Fibroblast of pulmonary artery (primary cell): ENCODE measurements at regions not wholly inside any gene's neighbourhood (a gene's known extent, or its start where the extent isn't known, plus 50 kb on each side); places are given as distances from the start of the nearest gene placed in this dataset.

ENCODE experiments used
- DNase-seq: peaks from one replicate; pipeline ENCODE4 v3.0.0-alpha.2; 2010; ENCODE audit warnings: low read depth
- H3K4me3 ChIP-seq: replicated peaks from 2 replicates; pipeline ENCODE4 v1.5.1; 2011; ENCODE audit warnings: low read depth, mild to moderate bottlenecking, control low read depth, low read length, moderate library complexity
- TF ChIP-seq, protein P1 (sequence below): IDR thresholded peaks from 2 replicates; pipeline ENCODE4 v1.5.1; 2011; ENCODE audit warnings: mild to moderate bottlenecking, control low read depth, low read length, inconsistent platforms; ENCODE audit errors: missing control alignments

DNA sequence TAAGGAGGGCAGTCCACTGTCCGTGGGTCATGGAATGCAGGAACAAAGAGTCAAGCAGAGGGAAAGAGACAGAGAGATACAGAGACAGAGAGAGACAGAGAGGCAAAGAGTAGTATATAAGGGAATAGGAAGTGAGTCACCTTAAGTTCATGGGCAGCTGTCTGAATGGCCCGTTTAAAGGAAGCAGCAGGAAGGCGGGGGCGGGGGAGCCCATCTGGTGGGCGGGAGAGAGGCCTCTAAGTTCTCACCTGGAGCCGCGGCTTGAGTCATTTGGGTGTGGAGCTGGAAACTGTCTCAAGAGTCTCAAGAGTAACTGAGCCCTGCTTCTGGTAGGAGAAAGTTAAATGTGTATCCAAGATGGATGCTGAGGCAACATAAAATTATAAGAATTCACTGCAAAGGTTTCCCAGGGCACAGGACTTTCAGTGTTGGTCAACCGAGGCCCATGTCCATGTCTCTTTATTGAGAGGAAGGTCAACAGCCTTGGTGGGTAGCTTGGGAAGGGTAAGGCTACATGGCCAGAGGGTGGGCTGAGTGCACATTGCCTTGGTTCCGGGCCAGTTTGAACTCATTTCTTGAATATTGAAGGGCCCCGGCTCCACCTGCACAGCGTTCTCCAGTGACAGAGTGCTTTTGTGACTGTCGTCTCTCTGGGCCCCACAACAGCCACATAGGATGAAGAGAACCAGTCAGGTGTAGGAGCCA lies 85.5 kb upstream of the CACUL1 start:
- no peak overlapping the region for H3K4me3 ChIP-seq
- peak; percentile 35 for DNase-seq
- TF ChIP-seq, protein P1, sequence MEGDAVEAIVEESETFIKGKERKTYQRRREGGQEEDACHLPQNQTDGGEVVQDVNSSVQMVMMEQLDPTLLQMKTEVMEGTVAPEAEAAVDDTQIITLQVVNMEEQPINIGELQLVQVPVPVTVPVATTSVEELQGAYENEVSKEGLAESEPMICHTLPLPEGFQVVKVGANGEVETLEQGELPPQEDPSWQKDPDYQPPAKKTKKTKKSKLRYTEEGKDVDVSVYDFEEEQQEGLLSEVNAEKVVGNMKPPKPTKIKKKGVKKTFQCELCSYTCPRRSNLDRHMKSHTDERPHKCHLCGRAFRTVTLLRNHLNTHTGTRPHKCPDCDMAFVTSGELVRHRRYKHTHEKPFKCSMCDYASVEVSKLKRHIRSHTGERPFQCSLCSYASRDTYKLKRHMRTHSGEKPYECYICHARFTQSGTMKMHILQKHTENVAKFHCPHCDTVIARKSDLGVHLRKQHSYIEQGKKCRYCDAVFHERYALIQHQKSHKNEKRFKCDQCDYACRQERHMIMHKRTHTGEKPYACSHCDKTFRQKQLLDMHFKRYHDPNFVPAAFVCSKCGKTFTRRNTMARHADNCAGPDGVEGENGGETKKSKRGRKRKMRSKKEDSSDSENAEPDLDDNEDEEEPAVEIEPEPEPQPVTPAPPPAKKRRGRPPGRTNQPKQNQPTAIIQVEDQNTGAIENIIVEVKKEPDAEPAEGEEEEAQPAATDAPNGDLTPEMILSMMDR = no peak

DNA sequence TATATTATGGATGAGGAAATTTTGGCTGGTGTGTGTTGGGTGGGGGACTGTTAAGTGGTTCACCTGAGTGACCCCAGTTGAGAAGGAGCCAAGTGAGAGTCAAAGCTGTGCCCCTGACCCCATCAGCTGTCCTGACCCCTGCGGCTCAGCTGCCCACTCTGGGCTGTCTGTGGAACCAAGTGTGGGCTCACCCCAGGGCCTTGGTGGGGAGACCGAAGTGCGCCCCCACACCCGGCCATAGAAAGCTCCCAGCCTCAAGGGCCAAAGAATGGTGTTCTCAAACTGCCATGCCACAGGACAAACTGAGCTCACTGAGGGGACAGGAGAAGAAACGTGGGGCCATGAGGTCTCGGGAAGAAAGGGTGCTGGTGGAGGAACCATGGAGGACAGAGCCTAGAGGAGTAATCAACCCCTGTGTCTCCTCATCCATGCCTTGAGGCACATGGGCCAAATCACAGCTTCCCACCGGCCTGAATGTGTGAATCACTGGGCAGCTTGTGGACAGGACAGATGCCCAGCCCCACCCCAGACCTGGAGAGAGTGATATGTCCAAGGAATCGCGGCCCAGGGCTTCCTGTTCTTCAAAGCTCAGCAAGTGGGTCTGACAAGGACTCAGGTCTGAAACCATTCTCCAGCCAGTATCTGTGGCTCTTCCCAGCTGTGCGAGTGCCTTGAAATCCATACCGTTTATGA lies 86.2 kb upstream of the CACUL1 start:
- no peak for DNase-seq
- TF ChIP-seq, protein P1 = no peak
- no peak overlapping the region for H3K4me3 ChIP-seq

GRCh38 chr10:118841881-118842605 lies 87.3 kb upstream of the CACUL1 start:
- H3K4me3 ChIP-seq = no peak overlapping the region
- TF ChIP-seq, protein P1 = no peak
- DNase-seq = no peak

DNA sequence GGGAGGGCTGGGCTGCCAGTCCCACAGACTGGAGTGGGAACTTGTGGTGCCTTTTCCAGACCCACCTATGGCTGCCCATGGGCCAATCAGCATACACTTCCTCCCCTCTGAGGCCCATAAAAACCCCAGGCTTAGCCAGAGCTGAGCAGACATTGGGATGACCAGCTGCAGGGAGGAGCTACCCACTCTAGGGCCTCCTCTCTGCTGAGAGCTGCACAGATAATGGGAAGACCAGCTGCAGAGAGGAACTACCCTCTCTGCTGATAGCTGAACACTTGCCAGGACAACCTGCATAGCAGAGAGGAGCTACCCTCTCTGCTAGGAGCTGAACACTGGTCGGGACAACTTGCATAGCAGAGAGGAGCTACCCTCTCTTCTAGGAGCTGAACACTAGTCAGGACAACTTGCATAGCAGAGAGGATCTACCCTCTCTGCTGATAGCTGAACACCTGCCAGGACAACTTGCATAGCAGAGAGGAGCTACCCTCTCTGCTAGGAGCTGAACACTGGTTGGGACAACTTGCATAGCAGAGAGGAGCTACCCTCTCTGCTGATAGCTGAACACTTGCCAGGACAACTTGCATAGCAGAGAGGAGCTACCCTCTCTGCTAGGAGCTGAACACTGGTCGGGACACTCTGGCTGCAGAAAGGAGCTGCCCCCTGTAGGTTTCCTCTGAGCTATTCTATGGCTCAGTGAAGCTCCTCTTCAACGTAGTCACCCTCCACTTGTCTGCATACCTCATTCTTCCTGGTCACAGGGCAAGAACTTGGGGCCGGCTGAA lies 88.3 kb upstream of the CACUL1 start:
- TF ChIP-seq, protein P1 = no peak
- no peak overlapping the region for H3K4me3 ChIP-seq
- no peak for DNase-seq

DNA sequence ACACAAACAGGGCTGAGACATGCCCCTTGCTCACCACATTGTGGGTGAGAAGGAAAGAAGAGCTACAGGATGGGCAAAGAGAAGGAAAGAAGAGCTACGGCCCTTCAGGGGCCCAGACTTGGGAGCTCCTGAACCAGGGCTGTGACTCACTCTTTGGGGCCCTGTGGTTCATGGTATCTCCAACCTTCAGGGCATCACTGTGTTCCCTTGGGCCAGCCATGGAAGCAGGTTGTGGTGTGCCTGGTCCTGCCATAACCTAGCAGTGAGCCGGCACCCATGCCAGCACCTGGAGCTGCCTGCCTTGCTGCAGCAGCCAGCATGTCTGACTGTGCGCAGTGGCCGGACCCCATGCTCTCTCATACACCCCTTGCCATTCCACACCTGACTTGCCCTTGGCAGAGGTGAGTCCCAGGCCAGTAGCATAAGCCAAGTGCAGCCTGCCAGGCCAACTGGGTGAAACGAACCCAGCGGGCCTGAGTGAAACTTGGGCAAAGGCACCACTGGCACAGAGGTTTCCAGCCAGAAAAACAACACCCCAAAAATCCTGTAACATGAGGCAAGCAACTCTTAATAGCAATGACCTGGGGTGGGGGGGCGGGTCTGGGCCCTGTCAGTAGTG lies 89.0 kb upstream of the CACUL1 start:
- TF ChIP-seq, protein P1 = no peak
- no peak for DNase-seq

More for the DNA sequence above, 89.0 kb upstream of the CACUL1 start:
- H3K4me3 ChIP-seq = no peak overlapping the region
